PFSK-1 (cell line): ENCODE measurements at regions not wholly inside any gene's neighbourhood (a gene's known extent, or its start where the extent isn't known, plus 50 kb on each side); places are given as distances from the start of the nearest gene placed in this dataset.

Experiments used
- FOXP2 ChIP-seq: optimal IDR thresholded peaks from 2 replicates; pipeline ENCODE3; 2011; ENCODE audit warnings: borderline replicate concordance, control low read depth, inconsistent platforms; ENCODE audit not compliant: insufficient read depth; ENCODE audit errors: extremely low read length, extremely low read depth
- POLR2AphosphoS5 ChIP-seq: IDR thresholded peaks from 2 replicates; pipeline ENCODE4 v1.6.1; 2012; ENCODE audit warnings: low read depth, mild to moderate bottlenecking, control low read depth, low read length, moderate library complexity
- SIN3A ChIP-seq: IDR thresholded peaks from 2 replicates; pipeline ENCODE4 v1.6.1; 2012; ENCODE audit warnings: mild to moderate bottlenecking, low read length, moderate library complexity, borderline replicate concordance; ENCODE audit not compliant: insufficient read depth
- TAF1 ChIP-seq: IDR thresholded peaks from 2 replicates; pipeline ENCODE4 v1.6.1; 2012; ENCODE audit warnings: low read length, control low read depth, borderline replicate concordance; ENCODE audit not compliant: insufficient read depth
- TF ChIP-seq, protein P1 (sequence below), 2 experiments: IDR thresholded peaks; 2 replicates each; pipeline versions ENCODE4 v1.6.1 to v1.8.0; 2011 to 2012; ENCODE audit warnings: low read depth in 2 of 2, low read length in 2 of 2, control low read depth in 1 of 2, inconsistent platforms in 1 of 2, mild to moderate bottlenecking in 1 of 2, moderate library complexity in 1 of 2; ENCODE audit not compliant: insufficient read depth in 1 of 2

DNA sequence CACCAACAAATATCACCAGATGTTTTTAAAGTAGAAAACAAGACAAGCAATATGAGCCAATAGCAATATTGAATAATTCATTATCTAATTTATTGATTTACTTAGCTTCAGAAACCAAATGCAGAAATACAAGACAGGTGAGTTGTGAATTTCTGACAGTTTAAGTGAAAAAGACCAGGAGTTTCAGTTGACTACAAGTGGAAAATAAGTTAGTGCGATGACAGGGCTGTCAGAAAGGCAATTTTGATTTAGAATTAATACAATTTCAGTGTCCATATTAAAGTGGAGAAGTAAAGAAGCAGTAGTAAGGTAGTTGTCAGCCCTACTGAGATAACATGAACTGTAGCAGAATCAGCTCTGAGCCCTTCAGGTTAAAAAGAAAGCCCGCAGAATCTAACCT, 1066.7 kb upstream of the ATXN8OS start:
- TF ChIP-seq SIN3A (no peak), TAF1 (no peak), FOXP2 (no peak)

DNA sequence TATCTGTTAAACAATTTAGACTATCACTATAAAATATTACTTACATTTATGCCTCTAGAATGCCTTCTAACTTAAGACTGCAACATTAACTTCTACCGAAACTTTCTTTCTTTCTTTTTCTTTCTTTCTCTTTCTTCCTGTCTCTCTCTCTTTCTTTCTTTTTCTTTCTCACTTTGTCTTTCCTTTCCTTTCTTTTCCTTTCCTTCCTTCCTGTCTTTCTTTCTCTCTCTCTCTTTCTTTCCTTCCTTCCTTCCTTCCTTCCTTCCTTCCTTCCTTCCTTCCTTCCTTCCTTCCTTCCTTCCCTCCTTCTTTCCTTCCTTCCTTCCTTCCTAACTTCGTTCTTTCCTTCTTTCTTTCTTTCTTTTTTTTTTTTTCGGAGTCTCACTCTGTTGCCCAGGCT, 1071.9 kb upstream of the ATXN8OS start:
- TF ChIP-seq POLR2AphosphoS5 (no peak), SIN3A (no peak), FOXP2 (no peak), TAF1 (no peak)
- TF ChIP-seq, protein P1, sequence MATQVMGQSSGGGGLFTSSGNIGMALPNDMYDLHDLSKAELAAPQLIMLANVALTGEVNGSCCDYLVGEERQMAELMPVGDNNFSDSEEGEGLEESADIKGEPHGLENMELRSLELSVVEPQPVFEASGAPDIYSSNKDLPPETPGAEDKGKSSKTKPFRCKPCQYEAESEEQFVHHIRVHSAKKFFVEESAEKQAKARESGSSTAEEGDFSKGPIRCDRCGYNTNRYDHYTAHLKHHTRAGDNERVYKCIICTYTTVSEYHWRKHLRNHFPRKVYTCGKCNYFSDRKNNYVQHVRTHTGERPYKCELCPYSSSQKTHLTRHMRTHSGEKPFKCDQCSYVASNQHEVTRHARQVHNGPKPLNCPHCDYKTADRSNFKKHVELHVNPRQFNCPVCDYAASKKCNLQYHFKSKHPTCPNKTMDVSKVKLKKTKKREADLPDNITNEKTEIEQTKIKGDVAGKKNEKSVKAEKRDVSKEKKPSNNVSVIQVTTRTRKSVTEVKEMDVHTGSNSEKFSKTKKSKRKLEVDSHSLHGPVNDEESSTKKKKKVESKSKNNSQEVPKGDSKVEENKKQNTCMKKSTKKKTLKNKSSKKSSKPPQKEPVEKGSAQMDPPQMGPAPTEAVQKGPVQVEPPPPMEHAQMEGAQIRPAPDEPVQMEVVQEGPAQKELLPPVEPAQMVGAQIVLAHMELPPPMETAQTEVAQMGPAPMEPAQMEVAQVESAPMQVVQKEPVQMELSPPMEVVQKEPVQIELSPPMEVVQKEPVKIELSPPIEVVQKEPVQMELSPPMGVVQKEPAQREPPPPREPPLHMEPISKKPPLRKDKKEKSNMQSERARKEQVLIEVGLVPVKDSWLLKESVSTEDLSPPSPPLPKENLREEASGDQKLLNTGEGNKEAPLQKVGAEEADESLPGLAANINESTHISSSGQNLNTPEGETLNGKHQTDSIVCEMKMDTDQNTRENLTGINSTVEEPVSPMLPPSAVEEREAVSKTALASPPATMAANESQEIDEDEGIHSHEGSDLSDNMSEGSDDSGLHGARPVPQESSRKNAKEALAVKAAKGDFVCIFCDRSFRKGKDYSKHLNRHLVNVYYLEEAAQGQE (IDR thresholded peaks at IDR 0.05; ENCODE audit: insufficient read depth in 1 of 2, low read depth in 2 of 2, low read length in 2 of 2), result no peak

DNA sequence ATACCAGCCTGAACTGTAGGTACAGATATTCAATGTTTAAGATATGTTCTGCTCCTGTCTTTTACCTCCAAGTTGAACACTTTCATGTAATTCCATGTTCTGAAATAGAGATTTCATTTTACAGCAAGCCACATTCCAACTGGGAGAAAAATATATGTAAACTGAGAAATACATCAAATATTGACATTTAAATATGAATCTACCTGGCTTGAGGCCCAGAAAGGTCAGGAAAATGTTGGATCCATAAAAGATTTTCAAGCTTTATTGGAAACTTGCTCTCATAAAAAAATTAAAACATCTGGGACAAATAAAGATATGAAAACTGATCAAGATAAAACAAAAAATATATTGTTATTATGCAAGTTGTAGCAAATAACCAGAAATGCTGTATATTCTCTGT, 1078.7 kb upstream of the ATXN8OS start:
- TF ChIP-seq POLR2AphosphoS5, result no peak
- TF ChIP-seq TAF1, result no peak
- no peak for TF ChIP-seq FOXP2
- no peak for TF ChIP-seq SIN3A
- TF ChIP-seq, protein P1 (IDR thresholded peaks at IDR 0.05; ENCODE audit: insufficient read depth in 1 of 2, low read depth in 2 of 2, low read length in 2 of 2), result no peak

GRCh38 chr13:69020120-69020519, 1087.5 kb upstream of the ATXN8OS start:
- TF ChIP-seq, protein P1 (IDR thresholded peaks at IDR 0.05; ENCODE audit: insufficient read depth in 1 of 2, low read depth in 2 of 2, low read length in 2 of 2), result no peak
- TF ChIP-seq SIN3A (no peak), TAF1 (no peak), POLR2AphosphoS5 (no peak), FOXP2 (no peak)

DNA sequence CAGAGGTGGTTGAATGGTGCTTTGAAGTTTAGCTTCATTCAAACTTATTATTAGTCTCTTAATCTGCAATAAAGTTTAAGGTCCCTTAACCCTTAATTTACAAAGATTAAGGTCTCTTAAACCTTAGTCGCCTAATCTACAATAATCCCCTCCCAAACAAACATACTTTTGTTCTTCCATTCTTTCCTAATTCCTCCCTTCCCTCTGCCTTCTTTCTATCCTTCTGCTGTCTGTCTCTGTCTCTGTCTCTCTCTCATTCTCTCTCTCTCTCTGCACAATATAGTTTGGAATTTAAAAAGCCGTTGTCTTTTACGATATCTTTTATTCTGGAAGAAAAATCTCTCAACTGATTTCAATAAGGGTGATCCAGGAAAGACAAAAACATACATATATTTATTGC, 1096.8 kb upstream of the ATXN8OS start:
- TF ChIP-seq POLR2AphosphoS5, result no peak
- TF ChIP-seq FOXP2, result no peak
- TF ChIP-seq, protein P1 (IDR thresholded peaks at IDR 0.05; ENCODE audit: insufficient read depth in 1 of 2, low read depth in 2 of 2, low read length in 2 of 2), result no peak
- no peak for TF ChIP-seq TAF1
